NT2/D1 (cell line): ENCODE measurements at regions not wholly inside any gene's neighbourhood (a gene's known extent, or its start where the extent isn't known, plus 50 kb on each side); places are given as distances from the start of the nearest gene placed in this dataset.

Experiments
- DNase-seq: peaks from one replicate; pipeline ENCODE4 v3.0.0-alpha.2; 2011; ENCODE audit warnings: low read depth, low spot score
- H3K27me3 ChIP-seq: 2 replicates; pipeline ENCODE4 v1.6.0; 2011; ENCODE audit warnings: mild to moderate bottlenecking; ENCODE audit not compliant: insufficient read length, insufficient read depth
- H3K36me3 ChIP-seq: 2 replicates; pipeline ENCODE4 v1.6.1; 2011; ENCODE audit warnings: mild to moderate bottlenecking, low read length, mixed read lengths; ENCODE audit not compliant: insufficient read depth, insufficient read length
- H3K4me1 ChIP-seq: 2 replicates; pipeline ENCODE4 v1.5.1; 2011; ENCODE audit not compliant: insufficient read depth, insufficient read length
- H3K4me3 ChIP-seq: 2 replicates; pipeline ENCODE4 v1.5.1; 2011; ENCODE audit warnings: low read depth; ENCODE audit not compliant: insufficient read length
- H3K9ac ChIP-seq: 2 replicates; pipeline ENCODE4 v1.6.0; 2011; ENCODE audit warnings: low read depth; ENCODE audit not compliant: insufficient read length
- H3K9me3 ChIP-seq: 2 replicates; pipeline ENCODE4 v1.5.1; 2011; ENCODE audit warnings: mild to moderate bottlenecking, low read length; ENCODE audit not compliant: insufficient read depth
- SUZ12 ChIP-seq: IDR thresholded peaks from 2 replicates; pipeline ENCODE4 v1.6.1; 2011; ENCODE audit not compliant: insufficient read length, insufficient read depth; ENCODE audit errors: extremely low read depth
- YY1 ChIP-seq: IDR thresholded peaks from 2 replicates; pipeline ENCODE4 v1.6.1; 2011; ENCODE audit not compliant: insufficient read length, insufficient read depth
- ZNF274 ChIP-seq: IDR thresholded peaks from 2 replicates; pipeline ENCODE4 v1.6.1; 2011; ENCODE audit warnings: mild to moderate bottlenecking, low read depth, low read length

GRCh38 chr6:126440923-126441322, 101.0 kb downstream of the CENPW start:
- no peak for DNase-seq
- Histone ChIP-seq H3K36me3 (no peaks in the 10 kb centered on the region), H3K9me3 (no peaks in the 10 kb centered on the region), H3K4me3 (no peak overlapping the region), H3K9ac (no peak overlapping the region), H3K27me3 (no peaks in the 10 kb centered on the region), H3K4me1 (no peaks in the 10 kb centered on the region)
- TF ChIP-seq ZNF274 (no peak), YY1 (no peak), SUZ12 (no peak)

- Histone ChIP-seq H3K27me3 (no peaks in the 10 kb centered on the region), H3K4me3 (no peak overlapping the region), H3K4me1 (no peaks in the 10 kb centered on the region), H3K9ac (no peak overlapping the region), H3K36me3 (no peaks in the 10 kb centered on the region), H3K9me3 (no peaks in the 10 kb centered on the region)
- DNase-seq: no peak
- TF ChIP-seq YY1 (no peak), ZNF274 (no peak), SUZ12 (no peak)
Measured at GRCh38 chr6:126444659-126445273, 104.9 kb downstream of the CENPW start.

- DNase-seq: no peak
- Histone ChIP-seq H3K9me3 (no peaks in the 10 kb centered on the region), H3K4me3 (no peak overlapping the region), H3K36me3 (no peaks in the 10 kb centered on the region), H3K4me1 (no peaks in the 10 kb centered on the region), H3K9ac (no peak overlapping the region), H3K27me3 (no peaks in the 10 kb centered on the region)
- TF ChIP-seq YY1 (no peak), SUZ12 (no peak), ZNF274 (no peak)
Measured at GRCh38 chr6:126446248-126446647, 106.3 kb downstream of the CENPW start.

- no peak for TF ChIP-seq ZNF274
- no peak for TF ChIP-seq SUZ12
- no peak for TF ChIP-seq YY1
- Histone ChIP-seq H3K36me3 (no peaks in the 10 kb centered on the region), H3K27me3 (no peaks in the 10 kb centered on the region), H3K9ac (no peak overlapping the region), H3K4me1 (no peaks in the 10 kb centered on the region), H3K9me3 (no peaks in the 10 kb centered on the region), H3K4me3 (no peak overlapping the region)
- no peak for DNase-seq
Measured at GRCh38 chr6:126447367-126447766, 107.5 kb downstream of the CENPW start.

- no peaks in the 10 kb centered on the region for H3K36me3 ChIP-seq
- no peaks in the 10 kb centered on the region for H3K4me1 ChIP-seq
- no peak overlapping the region for H3K9ac ChIP-seq
- TF ChIP-seq YY1: no peak
- TF ChIP-seq ZNF274: no peak
- TF ChIP-seq SUZ12: no peak
- no peaks in the 10 kb centered on the region for H3K9me3 ChIP-seq
- H3K4me3 ChIP-seq: no peak overlapping the region
- no peak for DNase-seq
- H3K27me3 ChIP-seq: no peaks in the 10 kb centered on the region
Measured at GRCh38 chr6:126461045-126461444, 121.1 kb downstream of the CENPW start.

- TF ChIP-seq SUZ12 (no peak), YY1 (no peak), ZNF274 (no peak)
- Histone ChIP-seq H3K4me1 (no peaks in the 10 kb centered on the region), H3K9ac (no peak overlapping the region), H3K9me3 (no peaks in the 10 kb centered on the region), H3K4me3 (no peak overlapping the region), H3K36me3 (no peaks in the 10 kb centered on the region), H3K27me3 (no peaks in the 10 kb centered on the region)
- DNase-seq: no peak
Measured at GRCh38 chr6:126464245-126464644, 124.3 kb downstream of the CENPW start.

GRCh38 chr6:126475449-126475848, 135.5 kb downstream of the CENPW start:
- DNase-seq: no peak
- no peaks in the 10 kb centered on the region for H3K36me3 ChIP-seq
- no peaks in the 10 kb centered on the region for H3K4me1 ChIP-seq
- TF ChIP-seq SUZ12 (no peak), ZNF274 (no peak), YY1 (no peak)
- no peak overlapping the region for H3K9ac ChIP-seq
- no peaks in the 10 kb centered on the region for H3K27me3 ChIP-seq
- H3K4me3 ChIP-seq: no peak overlapping the region
- no peaks in the 10 kb centered on the region for H3K9me3 ChIP-seq
